NCI-H2196 treated with DMSO at 0.1 percent for 48 hours (cell line): ENCODE measurements at regions not wholly inside any gene's neighbourhood (a gene's known extent, or its start where the extent isn't known, plus 50 kb on each side); places are given as distances from the start of the nearest gene placed in this dataset.

Experiments
- DNase-seq: peaks from one replicate; lab custom pipeline; 2025; ENCODE audit not compliant: unreplicated experiment; lab: John Stamatoyannopoulos, UW

DNA sequence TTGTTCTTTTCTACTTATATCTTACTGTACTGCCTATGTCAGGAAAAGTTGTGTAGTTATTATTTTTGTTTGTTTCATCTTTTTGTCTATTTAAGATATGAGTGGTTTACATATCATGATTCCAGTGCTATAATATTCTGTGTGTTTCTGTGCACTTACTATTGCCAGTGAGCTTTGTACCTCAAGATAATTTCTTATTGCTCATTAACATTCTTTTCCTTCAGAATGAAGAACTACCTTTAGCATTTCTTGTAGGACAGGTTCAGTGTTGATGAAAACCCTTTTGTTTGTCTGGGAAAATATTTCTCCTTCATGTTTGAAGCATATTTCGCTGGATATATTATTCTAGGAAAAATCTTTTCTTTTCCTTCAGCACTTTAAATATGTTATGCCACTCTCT is 452.7 kb upstream of the FAT3 start:
- no peak for DNase-seq

DNA sequence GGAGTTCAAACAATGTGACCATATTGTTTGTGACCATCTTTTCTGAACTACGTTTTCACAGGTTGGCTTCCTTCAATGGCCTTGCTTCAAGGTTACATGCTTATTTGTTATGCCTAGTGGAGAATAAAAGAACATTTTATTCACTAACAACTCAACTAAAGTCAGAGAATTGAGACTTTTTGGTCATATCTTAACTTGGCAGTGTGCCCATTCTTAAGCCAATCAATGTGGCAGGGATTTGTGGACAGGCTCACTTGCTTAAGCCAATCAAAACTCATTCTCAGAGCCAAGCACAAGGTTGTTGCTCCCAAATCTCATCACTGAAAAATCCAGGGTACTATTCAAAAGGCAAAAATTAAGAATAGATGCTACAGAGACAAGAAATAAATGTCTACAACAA is 455.8 kb upstream of the FAT3 start:
- DNase-seq: no peak

DNA sequence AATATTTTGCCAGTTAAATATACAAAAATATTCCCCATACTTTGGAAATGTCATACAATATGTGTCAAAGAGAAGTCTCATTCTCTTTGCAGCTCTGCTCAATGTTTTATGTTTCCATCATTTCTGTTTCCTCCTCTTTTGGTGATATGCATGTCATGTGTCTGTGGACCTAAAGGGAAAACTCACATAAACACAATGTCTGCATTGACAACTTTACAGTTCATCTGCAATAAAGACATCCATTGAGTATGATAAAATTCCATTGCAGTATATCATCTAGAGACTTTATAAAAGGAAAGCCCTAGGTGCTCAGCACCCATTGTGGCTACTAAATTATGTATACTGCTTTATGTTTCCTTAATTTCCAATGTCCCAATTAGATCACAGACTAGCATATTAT is 461.3 kb upstream of the FAT3 start:
- no peak for DNase-seq

DNA sequence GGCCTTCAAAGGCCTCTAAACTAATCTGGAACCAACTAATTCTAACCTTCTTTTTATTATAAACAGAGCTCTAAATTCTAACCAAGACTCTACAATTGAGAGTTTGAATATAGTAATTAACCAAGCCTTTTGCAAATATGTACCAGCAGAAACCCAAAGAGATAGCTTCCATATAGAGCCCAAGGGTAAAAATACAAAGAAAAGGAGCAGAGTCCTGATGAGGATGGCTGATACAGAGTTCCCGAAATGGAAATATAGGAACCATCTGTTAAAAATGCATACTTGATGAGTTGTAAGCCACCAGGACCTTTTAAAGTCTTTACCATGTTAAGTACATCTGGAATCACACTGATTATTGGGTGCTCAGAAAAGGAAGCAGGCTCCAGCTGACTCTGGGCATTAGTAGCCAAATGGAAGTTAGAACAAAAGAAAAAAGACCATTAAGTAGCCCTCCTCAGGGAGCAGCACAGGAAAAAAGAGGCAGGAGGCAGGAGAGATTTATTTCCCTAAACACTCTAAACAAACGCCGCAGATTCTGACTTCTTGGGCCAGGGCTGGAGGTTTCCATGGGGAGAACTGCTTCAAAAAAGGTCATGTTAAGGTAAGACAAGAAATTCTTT is 463.1 kb upstream of the FAT3 start:
- DNase-seq: no peak

DNA sequence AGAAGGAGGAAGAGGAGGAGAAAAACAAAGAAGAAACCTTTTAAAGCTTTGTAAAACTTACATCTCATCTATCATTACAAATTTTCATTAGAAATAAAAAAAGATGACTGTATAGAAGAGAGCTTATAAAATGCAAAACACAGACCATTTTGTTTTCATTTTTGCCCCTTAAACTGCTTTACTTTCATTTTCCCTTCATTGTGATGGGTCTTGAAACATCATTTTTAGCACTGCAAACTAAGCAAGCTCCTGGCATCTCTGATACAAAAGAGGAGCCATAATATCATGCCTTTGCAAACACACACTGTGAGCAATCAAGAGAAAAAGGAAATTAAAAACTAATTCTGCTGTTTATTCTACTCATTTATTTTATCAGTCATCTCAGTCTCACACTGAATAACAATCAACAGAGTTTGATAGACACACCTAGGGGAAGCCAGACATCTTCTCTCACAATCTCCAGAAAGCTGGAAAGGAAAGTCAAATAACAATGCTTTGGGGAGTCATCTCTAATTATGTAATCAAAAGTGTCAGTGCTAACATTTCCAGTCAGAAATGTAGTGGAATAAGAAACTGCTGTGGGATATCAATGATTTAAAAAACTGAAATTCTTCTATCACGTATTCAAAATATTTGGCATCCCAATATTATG is 467.7 kb upstream of the FAT3 start:
- no peak for DNase-seq

DNA sequence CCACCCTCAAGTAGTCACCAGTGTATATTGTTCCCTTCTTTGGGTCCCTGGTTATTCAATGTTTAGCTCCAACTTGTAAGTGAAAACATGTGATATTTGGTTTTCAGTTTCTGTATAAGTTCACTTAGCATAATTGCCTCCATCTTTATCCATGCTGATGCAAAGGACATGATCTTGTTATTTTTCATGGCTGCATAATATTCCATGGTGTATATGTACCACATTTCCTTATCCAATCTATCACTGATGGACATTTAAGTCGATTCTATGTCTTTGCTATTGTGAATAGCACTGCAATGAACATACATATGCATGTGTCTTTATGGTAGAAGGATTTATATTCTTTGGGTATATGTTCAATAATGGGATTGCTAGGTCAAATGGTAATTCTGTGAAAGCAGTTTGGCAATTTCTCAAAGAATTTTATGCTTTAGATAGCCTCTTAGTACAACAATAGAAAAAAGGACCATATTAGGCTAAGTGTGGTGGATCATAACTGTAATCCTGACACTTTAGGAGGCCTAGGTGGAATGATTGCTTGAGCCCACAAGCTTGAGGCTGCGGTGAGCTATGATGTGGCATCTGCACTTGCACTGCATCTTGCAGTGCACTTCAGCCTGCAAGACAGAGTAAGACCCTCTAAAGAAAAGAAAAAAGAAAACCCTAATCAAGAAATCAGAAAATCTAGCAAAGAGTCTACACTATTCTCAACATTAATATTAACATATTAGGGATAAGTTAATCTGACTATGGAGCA is 468.5 kb upstream of the FAT3 start:
- no peak for DNase-seq

DNA sequence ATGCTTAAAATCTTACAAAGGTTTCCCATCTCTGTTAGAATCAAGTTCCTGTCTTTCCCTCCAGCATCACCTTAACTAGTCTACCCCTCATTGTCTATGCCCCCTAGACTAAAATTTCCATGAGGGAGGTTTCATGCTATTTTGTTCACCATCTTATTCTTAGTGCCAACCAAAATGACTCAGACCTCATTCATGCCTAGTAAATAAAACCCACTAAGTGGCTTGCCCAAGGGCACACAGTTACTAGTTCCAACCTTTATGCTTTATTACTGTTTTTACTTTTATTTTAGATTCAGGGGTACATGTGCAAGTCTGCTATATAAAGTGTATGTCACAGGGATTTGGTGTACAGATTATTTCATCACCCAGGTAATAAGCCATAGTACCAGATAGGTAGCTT is 469.1 kb upstream of the FAT3 start:
- no peak for DNase-seq

DNA sequence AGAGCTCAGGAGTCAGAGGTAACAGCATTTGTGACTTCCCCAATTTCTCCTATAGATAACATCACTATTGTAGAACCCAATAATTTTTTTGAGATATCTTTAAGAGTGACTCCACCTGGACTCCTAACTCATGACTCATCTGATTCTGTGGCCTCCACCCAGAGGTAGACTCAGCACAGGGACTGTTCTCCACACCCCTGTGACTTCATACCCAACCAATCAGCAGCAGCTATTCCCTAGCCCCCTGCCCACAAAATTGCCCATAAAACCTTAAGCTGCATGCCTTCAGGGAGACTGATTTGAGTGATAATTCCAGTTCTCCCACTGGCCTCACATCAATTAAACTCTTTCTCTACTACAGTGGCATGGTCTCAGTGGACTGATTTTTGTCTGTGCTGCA is 475.4 kb upstream of the FAT3 start:
- no peak for DNase-seq

DNA sequence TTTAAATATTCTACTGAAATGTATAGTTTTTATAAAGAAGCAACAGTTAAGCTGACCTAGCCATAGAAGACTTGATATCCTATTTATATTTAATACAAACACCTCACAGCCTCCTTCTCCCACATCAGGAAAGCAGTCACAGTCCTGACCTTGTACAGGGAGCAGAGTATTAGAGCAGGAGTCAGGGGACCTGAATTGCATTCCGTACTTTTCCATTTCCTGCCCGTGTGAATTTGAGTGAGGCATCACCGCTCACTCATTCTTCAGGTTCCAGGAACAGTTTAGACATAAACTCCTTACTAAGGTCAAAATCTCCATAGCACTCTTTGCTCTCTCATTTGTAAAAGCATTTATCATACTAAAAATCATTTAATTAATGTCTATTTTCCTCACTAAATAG is 482.5 kb upstream of the FAT3 start:
- DNase-seq: no peak

DNA sequence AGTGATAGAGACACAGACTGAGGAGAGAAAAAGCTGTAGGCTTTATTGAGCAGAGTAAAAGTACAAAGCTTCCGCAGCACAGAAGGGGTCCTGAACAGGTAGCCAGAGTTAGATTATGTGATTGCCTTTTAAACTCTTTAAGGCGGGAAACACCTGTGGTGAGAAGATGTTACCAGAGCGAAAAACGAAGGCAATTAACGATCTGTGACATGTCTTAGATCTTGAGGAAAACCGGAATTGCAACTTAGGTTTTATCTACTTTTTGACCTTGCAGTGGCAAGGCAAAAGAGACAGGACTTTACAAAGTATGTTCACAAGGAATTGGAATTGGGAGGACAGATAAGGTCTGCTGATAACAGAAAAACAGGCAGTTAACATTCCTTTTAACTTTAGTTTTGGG is 493.6 kb upstream of the FAT3 start:
- no peak for DNase-seq

DNA sequence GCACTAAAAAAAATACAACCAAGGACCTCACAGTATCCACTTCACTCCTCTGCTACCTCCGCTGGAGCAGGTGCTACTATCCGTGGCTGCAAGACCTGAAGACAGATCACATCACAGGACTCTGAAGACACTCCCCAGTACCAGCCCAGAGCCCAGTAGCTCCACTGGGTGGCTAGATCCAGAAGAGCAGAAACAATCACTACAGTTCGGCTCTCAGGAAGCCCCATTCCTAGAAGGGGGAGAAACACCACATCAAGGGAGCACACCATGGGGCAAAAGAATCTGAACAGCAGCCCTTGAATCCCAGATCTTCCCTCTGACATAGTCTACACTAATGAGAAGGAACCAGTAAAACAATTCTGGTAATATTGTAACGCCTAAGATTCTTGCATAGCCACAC is 494.0 kb upstream of the FAT3 start:
- DNase-seq: no peak

DNA sequence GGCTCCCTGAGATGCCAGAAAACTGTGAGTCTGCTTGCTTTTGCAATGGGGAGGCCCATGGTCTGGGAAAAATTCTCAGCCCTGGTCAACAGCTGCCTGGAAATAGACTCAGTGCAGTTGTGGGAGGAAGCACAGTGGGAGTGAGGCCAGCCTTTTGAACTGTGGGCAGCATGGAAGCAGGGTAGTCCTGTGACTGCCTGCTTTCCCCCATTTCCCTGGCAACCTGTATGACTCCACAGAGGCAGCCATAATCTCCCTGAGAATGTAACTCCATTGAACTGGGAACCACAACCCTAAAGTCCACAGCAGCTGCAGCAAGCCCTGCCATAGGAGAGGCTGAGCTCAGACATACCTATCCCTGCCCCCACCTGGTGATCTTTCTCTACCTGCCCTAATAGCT is 494.6 kb upstream of the FAT3 start:
- DNase-seq: no peak

DNA sequence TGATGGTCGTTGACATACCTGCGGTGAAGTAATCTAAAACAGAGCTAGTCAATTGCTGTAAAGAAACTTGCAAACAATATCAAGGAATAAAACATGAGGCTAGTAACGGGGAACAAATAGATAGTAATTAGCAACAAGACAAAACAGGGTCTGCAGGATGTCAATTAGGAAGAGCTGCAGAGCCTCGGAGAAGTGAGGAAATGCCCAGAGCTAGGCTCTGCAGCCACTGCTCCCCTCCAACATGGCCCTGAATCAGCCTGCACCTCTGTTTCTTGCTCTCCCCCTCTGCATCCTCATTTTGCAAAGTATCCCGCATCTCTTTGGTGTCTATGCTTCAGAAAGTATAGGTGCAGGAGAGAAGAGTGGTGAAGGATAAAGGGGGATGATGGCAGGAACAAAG is 507.4 kb upstream of the FAT3 start:
- no peak for DNase-seq

DNA sequence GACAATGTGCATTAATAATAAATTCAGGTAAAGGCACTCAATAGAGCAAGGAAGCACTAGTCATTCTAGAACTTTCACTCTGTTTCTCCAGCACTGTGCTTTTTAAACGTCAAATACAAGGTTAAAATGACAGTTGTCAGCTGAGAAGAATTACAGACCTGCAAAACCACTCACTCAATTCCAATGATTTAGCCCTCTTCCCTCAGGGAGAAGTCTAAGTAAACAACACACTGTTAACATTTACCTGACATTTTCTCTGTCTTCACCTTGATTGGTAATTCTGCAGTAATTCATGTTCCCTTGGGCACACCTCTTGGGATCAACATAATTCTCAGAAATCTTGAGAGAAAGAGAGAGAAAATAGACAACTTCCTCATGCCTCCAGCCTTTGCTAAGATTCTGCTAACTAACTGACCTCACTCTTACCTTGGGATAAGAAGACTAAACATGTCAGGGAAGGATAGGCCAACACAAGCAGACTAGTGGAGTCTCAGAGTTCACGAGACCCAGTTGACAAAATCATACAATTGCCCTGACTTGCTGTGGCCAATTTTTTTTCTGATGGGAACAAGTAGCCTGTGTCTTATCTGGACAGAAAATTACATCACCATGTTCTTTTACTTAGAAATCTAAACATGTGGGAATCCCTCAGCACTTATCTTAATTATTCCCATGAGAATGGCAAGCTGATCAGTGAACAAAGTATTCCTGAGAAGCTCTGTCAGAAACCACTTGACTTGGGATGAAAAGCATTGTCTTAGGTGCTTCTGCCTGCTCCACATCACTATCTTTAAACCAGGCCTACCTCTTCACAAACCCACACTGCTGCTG is 516.8 kb upstream of the FAT3 start:
- no peak for DNase-seq

DNA sequence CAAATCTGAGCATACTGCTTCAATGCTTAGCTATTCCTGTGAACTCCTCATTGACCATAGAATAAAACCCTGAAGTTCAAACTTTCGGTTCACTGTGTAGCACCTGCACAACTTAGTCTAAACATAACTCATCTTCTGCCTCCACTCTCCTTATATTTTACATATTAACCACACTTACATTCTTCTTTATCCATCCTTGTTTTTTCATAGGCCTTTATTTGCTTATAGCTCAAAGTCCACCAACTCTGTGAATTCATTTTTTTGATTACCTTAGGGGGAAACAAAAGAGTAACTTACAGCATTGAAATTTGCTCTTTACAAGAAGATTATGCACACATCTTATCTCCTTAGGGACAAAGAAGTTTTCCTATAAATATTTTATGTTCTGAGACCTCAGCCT is 521.6 kb upstream of the FAT3 start:
- DNase-seq: no peak

DNA sequence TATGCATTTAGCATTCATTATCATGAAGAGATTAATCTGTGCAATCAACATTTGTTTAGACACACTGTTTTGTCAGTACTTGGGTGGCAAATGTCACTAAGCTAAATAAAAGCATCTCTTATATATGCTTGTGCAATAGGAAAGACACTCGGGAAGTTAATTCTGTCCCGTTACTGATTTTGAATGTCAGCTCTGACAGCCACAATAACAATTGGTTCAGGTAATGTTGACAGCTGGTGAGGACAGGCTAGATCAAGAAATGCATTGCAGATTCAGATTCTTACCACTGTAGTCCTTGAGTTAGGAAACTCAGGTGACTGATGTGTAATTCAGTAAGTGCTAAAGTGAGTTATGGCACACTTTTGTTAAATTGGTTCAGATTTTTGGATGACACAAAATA is 523.8 kb upstream of the FAT3 start:
- no peak for DNase-seq

DNA sequence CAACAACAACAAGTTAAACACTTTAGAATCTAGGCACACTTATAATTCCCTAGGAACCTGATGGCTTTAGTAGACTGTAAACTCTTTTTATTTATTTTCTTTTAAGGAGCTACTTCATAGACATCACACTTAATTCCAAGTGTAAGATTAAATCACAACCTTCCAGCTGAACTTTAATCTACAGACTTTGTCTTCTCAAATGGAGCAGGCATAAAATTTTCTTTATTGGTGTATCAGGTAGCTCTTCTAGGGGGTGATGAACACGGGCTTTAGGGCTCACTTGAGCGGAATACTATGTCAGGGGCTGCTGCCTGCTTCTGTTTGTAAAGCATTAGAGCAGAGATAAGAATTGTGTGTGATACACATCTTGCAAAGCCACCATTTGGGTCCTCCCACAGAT is 525.8 kb upstream of the FAT3 start:
- DNase-seq: no peak

DNA sequence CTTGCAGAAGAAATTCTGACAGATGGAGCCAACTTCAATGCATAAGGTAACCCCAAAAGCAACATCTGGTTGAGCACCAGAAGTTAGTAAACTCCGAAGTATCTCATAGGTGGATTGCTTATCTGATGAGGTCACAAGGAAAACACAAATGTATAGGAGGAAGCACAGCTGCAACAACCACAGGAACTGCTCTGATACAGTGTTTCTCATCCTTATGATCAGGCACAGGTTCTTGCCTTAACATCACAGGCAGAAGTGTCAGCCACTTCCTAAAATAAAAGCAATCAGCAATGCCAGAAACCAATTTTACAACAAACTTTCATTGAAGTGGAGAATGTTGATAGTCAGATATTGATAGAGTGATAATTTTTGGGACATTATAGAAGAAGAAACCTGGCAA is 530.3 kb upstream of the FAT3 start:
- no peak for DNase-seq

DNA sequence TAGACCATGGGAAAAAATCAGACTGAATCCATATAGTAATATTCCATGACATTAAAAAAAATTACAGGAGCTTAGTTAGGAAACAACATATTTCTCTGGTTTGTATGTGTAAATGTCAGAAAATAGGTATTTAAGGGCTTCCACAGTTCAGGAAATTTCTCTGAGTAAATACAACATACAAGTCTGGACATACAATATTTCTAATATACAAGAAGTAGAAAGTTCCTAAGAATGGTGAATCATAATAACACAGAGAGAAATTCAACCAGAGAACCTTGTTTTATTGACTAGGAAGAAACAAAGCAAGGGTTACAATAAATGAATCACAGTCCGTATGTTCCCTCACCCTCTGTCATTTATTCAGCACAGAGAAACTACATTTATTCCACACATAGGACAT is 532.7 kb upstream of the FAT3 start:
- no peak for DNase-seq

DNA sequence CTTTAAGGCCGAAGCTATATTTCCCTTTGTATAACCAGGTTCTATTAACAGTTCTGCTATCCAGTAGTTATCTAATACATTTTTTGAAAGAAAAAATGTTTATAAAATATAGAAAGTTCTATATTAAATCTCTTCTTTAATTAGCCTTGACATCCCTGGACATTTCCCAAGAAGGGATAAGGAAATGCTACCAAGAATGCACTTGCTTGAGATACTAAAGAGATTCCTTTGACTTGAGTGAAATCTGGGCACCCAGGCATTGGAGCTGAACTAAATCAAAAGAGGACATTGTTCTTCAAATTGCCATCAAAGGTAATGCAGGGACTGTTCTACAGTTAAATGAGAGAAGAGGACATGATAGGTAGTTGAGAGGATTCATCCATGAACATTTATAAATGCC is 535.9 kb upstream of the FAT3 start:
- no peak for DNase-seq

DNA sequence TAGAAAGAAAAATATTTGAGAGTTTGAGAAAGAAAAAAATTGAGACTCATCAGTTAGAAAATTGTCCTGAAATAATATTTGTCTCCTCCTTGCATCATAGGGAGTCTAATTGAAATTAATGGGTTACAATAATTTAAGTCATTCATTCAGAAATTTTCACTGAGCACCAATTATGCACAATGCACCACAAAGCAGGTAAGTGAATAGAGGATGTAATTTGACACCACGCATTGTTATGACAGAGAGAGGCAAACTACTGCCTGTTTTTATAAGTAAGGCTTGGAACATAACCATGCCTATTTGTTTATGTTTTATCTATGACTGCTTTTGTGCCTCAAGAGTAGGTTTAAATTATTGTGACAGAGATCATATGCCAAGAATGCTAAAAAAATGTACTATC is 537.9 kb upstream of the FAT3 start:
- no peak for DNase-seq

DNA sequence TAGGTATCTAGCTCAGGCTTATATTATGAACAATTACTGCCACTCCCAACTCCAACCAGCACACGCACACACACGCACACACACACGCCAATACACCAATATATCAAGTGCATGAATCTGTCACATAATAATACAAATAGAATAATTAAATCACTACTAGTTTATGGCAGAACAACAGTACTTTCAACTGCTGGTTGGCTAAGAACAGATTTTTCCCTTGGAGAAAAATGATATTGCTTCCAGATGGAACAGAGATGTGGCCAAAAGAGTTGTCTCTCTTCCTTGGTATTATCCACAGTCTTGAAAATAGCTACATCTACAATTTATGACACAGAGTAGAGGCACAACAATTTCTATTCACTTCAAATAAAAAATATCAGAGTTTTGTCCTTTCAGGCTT is 538.3 kb upstream of the FAT3 start:
- DNase-seq: no peak
